Glomerular visceral epithelial cell (primary cell): ENCODE measurements at regions not wholly inside any gene's neighbourhood (a gene's known extent, or its start where the extent isn't known, plus 50 kb on each side); places are given as distances from the start of the nearest gene placed in this dataset.
A peak's percentile ranks its signal among the peaks of the same experiment; 100 is the strongest.
"Not testable (repeated sequence)": the region's sequence is repeated elsewhere in the genome, so short reads cannot be mapped to it uniquely, and the experiment has no call there.

Experiments used
- DNase-seq: peaks from one replicate; pipeline ENCODE4 v3.0.0-alpha.2; 2016; ENCODE audit errors: extremely low spot score

DNA sequence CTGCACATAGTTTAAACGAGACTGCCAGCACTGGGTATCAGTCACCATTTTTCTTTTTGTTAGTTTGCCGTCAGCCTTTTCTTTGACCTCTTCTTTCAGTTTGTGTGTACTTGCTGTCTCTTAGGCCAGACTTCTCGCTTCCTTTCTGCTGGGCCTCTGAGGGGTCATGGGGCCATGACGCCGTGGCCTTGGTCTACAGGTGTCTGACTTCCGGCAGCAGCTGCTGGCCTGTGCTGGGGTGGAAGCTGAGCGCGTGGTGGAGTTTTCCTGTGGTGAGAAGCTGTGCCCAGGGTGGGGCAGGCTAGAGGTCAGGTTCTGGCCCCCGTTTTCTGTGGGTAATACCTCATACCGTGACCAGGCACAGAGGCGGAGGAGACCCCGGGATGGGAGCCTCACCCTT, 101.6 kb upstream of the PZP start:
- DNase-seq = not testable (repeated sequence)

DNA sequence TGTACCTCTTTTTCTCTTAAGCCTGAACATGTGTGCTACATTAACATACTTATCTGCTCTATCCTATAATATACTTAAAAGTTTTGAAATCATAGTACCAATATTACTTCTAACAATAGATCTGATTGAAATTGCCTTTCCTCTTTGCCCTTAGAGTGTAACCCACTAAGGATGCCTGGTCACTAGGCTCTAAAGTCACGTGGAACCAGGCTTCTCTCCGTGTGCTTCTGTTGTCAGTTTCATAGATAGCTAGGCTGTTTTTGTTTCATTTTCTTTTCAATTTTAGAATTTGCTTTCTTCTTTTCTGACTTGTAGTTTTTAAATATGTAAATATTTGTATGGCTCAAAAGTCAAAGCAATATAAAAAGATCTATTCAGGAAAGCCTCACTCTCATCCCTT, 100.5 kb upstream of the PZP start:
- not testable (repeated sequence) for DNase-seq

DNA sequence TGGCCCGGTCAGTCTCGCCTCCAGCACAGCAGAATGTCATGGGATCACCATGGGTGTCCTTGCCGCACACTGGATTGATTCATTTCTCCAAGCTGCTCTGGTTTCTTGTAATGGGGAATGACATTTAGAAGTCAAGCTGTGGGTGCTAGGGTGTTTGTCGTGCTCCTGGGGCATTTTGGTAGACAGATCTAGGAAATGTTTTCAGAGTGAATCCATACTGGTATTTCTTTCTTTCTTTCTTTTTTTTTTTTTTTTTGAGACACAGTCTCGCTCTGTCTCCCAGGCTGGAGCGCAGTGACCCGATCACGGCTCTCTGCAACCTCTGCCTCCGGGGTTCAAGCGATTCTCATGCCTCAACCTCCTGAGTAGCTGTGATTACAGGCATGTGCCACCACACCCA, 100.0 kb upstream of the PZP start:
- not testable (repeated sequence) for DNase-seq

DNA sequence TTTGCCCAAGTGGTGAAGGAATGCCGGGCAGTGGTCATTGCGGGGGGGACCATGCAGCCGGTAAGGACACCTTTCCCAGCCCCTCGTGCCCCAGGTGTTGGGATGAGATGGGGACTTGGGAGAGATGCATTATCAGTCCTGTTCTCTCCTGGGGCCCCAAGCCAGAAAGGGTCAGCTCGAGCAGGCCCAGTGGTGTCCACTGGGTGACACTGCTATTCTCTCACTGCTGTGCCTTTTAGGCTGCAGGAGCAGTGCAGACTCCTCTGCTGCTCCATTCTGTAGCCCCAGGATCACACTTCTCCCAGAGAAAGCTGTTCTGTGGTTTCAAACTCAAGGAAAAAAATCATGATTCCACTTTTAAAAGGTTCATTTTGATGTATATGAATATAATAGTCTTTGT, 99.1 kb upstream of the PZP start:
- not testable (repeated sequence) for DNase-seq

DNA sequence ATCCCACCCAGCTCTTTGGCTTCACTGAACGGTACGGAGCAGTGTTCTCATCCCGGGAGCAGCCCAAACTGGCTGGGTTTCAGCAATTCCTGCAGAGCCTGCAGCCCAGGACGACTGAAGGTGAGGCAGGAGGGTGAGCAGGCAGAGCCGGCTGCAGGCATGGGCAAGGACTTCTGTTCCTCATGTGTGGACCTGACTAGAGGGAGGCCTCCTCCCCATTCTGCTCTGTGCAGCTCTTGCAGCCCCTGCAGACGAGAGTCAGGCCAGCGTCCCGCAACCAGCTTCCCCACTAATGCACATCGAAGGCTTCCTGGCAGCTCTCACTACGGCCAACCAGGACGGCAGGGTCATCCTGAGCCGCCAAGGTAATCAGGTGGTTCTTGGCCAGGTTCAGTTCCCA, 97.8 kb upstream of the PZP start:
- not testable (repeated sequence) for DNase-seq

DNA sequence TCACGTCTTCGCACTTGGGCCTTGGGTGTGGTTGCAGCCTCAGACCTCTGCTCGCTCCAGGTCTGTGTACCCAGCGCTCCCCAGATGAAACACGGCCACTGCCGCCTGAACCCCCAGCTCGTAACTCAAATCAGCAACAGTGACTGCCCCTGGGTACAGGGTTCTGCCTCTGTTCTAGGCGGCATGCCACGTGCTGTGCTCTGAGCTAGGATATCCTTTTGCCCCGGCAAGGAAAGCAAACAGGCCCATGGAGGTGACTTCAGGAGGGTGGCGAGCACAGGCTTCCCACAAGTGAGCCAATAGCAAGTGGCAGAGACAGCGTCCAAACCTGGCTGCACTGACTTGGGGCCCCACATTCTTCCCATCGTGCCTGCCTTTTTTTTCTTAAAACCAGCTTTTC, 96.3 kb upstream of the PZP start:
- not testable (repeated sequence) for DNase-seq

DNA sequence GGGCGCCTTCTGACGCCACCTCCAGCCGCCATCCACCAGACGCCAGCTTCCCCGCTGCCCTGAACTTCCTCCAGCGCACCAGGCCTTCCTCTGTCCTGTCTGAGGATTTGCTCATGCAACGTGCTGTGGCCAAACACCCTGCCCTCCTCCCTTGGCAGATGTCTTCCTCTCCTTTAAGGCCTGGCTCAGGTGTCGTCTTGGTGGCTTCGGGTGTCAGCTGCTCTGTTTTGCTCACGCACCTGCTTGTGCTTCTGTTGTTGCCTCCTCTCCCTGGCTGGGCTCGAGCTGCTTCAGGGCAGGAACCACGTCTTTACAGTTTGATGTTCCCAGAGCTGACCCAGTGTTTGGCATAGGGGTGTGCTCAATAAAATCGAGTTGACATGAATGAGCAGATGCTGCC, 87.7 kb upstream of the PZP start:
- not testable (repeated sequence) for DNase-seq

DNA sequence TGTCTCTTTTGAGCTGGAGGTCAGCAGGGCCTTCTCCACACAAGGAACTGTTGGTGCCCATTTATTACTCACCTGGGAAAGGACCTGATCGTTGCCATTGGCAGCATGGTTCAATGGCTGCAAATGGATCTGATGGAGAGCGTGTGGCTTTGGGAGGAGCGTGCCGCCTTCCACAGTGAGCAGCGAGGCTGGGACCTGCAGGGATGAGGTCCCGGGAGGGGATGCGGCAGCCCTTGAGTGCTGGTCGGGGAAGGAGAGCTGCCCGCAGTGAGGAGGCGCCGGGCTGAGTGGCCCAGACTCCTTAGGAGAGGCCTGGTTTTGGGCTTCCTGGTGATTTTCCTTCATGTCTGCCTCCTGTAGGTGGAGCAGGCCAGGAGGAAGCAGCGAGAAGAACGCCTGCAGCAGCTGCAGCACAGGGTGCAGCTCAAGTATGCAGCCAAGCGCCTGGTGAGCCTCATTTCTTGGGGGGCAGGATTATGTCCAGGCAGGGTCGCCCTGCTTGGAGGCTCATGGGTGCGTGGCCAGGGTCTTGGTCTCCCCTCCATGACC, 86.0 kb upstream of the PZP start:
- not testable (repeated sequence) for DNase-seq

DNA sequence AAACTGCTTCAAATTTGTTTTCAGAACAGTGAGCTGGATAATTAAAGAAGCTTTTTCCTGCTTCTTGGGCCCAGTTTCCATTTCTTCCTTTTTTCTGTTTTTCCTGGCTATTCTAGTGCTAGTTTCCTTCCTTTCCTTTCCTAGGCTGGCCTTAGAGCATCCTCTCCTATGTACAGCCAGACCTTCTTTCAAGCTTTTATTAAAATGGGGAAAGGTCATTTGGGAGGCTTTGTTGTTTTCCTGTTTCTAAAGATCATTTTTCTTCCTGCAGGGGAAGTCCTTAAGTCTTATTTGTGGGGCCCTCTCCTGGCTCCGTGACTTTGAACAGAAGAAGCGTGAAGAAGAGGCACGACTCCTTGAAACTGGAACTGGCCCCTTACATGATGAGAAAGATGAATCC, 85.2 kb upstream of the PZP start:
- not testable (repeated sequence) for DNase-seq

DNA sequence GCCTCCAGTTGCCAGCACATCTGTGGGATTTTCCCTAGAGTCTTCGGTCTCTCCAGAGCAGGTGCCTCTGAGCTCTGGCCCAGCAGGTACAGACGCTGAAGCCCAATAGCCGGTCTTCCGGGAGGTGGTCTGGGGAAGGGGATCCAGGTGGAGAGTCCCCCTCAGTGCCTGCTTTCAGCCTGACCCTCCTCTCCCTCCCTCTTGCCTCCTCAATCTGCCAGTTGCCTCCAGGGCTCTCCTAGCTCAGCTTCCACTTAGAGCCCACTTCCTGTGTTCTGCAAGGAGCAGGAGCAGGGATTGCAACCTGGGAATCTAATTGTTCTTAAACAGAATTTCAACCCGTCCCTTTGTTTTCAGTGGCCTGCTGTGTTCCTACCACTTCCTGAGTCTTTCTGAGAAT, 81.8 kb upstream of the PZP start:
- not testable (repeated sequence) for DNase-seq

DNA sequence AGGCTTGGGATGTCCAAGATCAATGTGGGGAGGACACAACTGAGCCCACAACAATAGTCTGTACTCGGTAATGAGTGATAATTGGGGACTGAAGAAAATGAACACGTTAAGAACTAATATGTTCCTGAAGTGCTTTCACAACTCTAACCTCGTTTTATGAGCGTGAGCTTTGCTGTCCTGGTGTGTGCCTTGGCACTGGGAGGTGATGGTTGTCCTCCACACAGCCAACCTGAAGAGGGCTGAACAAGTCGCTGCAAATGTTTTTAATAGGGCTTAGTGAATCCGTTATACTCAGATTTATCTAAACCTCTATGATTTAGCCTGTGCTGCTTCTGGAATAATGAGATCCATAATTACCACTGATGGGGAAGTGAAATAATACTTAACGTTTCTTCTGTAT, 76.5 kb upstream of the PZP start:
- DNase-seq = not testable (repeated sequence)

DNA sequence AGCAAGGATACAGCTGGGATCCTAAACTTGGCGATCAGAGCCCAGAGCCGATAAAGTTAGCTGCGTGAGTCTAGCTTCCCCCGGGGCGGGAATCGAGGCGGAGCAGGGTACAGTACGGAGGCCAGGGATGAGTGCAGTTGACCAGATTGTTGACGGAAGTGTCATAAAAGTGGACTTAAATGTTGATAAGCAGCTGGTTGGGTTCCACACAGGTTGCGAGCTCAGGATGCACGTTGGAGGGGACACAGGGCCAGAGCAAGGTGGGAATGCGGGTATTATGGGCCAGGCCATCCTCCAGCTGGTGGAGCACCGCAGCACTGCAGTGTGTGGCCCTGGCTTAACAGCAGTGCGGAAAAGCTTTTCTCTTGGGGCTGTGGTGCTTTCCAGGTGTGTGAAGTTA, 76.0 kb upstream of the PZP start:
- DNase-seq = peak; percentile 8

DNA sequence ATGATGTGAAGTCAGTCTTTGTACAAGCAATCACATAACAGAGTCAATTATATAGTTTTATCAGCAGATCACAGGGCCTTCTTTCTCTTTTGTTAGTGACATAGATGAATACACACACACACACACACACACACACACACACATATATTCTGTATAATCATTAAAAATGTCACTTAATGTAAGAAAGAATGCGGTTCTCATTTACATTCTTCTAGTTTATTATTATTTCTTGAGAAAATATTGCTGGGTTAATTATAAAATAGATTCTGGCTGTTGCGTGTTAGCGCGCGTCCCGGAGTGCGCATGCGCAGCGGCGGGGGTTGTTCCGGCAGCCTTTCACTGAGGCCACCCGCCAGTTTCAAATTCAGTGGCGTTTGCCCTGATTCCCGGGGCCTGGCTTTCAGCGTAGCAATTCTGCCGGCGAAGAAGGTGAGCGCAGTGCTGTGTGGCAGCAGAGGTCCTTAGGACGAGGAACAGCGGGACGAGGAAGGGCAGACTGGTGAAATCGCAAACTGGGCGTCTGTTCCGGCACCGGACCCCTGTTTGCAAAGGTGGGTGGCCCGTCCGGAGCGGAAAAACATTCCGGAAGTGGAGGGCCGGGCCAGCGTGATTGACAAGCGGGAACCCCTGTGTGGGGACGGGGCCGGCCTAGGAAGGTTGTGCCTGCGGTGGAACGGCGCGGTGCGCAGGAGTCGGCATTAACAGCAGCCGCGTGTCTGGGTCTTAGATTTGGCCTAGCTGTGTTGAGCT, 75.3 kb upstream of the PZP start:
- DNase-seq = peak; percentile 87

DNA sequence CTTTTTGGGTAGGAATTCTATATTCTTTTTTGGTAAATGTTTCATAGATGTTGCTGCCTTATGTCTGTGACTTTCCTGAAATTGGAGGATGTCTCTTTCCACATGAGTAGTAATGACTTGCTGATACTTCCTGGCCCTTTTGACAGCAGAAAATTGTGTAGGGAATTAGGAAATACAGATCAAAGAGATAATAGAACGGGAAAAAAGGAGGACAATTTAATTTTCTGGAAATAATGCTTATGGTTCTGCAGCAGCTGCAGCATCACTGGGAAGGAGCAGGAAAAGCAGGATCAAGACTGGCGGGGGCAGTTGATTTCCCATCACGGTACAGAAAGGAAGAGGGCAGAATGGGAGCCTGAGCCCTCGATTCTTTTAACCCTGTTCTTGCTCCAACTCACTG, 68.8 kb upstream of the PZP start:
- DNase-seq = no peak

DNA sequence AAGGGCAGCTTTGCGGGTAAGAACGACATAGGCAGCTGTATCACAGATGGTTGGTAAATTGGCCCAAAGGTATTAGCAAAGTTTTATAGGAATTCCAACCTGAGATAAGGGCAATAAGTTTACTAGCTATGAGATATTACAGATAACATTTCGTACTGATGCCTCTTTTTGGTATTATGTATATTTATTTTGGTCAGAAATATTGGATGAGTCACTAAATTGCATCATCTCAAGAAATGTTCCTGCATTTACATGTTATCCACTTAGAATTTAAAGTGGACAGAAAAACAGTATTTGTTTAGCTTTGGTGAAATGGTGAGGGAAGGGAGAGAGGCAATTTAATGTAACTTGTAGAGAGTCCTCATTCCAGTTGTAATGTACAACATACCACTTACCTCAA, 65.1 kb upstream of the PZP start:
- no peak for DNase-seq

DNA sequence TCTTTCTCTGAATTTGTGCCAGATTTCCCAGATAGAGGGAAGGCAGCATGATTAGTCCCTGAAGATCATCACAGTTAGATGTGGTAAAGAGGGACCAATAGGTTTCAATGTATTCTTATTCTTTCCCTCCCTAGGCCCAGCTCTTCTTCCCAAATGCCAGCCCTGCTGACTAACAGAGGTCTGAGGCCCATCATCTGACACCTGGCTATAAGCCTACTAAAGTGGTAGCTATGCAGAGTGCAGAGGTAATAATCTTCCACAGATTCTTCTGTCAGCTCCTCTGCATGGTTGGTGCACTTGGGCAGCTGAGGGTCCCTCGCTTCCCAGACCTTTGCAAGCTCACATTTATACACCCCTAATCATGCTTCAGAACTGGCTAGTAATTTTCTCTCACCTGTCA, 63.7 kb upstream of the PZP start:
- no peak for DNase-seq

DNA sequence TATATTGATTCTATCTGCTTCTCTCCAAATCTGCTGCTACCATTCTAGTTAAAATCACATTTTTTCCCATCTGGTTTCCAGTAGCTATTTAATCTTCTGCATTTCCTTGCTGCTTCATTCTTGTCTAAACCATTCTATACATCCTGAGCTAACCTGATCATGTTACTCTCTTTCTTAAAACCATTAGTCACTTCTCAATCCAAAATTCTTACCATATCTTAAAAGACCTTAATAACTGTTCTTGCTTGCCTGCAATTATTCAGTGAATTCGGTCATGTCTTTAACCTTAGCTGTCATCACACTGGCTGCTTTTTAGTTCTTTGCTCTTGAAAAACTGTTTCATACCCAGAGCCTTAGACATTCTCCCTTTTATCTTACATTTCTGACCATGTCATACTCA, 56.4 kb upstream of the PZP start:
- DNase-seq = no peak

DNA sequence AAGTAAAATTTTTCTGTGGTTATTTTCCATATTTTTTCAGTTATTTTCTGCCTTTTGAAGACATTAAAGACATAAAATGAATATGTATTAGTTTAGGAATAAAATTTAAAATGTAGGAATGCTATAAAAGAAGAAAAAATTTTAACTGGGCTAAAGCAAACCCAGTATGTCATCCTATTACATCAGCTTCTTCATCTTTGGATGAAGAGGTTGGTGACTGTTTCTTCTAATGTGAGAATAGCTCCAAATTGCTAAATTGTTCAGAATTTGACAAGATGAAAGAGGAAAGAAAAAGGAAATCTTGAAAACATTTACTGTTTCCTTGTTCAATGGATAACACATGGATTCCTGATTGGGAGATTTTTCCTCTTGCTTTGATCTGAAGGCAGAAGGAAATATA, 52.7 kb upstream of the PZP start:
- DNase-seq = no peak

DNA sequence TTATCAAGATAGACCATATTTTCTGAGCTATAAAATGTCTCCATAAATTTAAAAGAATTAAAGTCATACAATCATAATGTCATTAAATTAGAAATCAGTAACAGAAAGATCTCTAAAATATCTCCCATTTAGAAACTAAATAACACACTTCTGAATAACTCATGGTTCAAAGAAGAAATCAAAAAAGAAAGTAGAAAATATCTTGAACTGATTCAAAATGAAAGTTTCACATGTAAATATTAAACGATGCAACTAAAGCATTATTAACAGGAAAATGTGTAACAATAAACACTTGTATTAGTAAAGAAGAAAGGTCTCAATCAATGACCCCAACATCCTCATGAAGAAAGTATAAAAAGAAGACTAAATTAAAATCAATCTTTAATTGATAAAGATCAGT, 50.5 kb upstream of the PZP start:
- no peak for DNase-seq
